ENCODE measurements at regions not wholly inside any gene's neighbourhood (a gene's known extent, or its start where the extent isn't known, plus 50 kb on each side); places are given as distances from the start of the nearest gene placed in this dataset.

- DNase-seq (no peak), ATAC-seq (no peak)
- no peaks in the 10 kb centered on the region for H3K36me3 ChIP-seq
- no peak overlapping the region for H3K4me3 ChIP-seq
- no peaks in the 10 kb centered on the region for H3K9me3 ChIP-seq
- TF ChIP-seq CTCF (IDR thresholded peaks at IDR 0.05), result no peak
- intact Hi-C loops (cut with DNase I), result no loop called here
- no peaks in the 10 kb centered on the region for H3K27me3 ChIP-seq
- H3K4me1 ChIP-seq, result no peaks in the 10 kb centered on the region
- no peak overlapping the region for H3K27ac ChIP-seq
Measured at GRCh38 chr12:105928436-105928835, 210.3 kb downstream of the NUAK1 start.

- intact Hi-C loops (cut with DNase I), result no loop called here
- no peaks in the 10 kb centered on the region for H3K27me3 ChIP-seq
Measured at GRCh38 chr12:105929192-105929591, 209.6 kb downstream of the NUAK1 start.

GRCh38 chr12:105930557-105931503, 207.9 kb downstream of the NUAK1 start:
- DNase-seq (no peak), ATAC-seq (no peak)

More at GRCh38 chr12:105929192-105929591, 209.6 kb downstream of the NUAK1 start:
- DNase-seq (no peak), ATAC-seq (no peak)
- Histone ChIP-seq H3K9me3 (no peaks in the 10 kb centered on the region), H3K4me1 (peaks cover 6% of the 10 kb centered on the region), H3K27ac (no peak overlapping the region), H3K4me3 (no peak overlapping the region), H3K36me3 (no peaks in the 10 kb centered on the region)
- TF ChIP-seq CTCF (IDR thresholded peaks at IDR 0.05), result no peak

GRCh38 chr12:105931762-105932570, 206.8 kb downstream of the NUAK1 start:
- no peak for TF ChIP-seq CTCF (IDR thresholded peaks at IDR 0.05)
- H3K4me3 ChIP-seq, result no peak overlapping the region
- H3K36me3 ChIP-seq, result no peaks in the 10 kb centered on the region
- H3K4me1 ChIP-seq, result peaks cover 17% of the 10 kb centered on the region
- H3K27me3 ChIP-seq, result no peaks in the 10 kb centered on the region
- no peaks in the 10 kb centered on the region for H3K9me3 ChIP-seq
- intact Hi-C loops (cut with DNase I), result no loop called here
- no peak overlapping the region for H3K27ac ChIP-seq
- DNase-seq, result no peak
- ATAC-seq, result no peak

More at GRCh38 chr12:105930557-105931503, 207.9 kb downstream of the NUAK1 start:
- Histone ChIP-seq H3K27me3 (no peaks in the 10 kb centered on the region), H3K4me3 (no peak overlapping the region), H3K36me3 (no peaks in the 10 kb centered on the region), H3K4me1 (peaks cover 17% of the 10 kb centered on the region), H3K27ac (no peak overlapping the region), H3K9me3 (no peaks in the 10 kb centered on the region)
- intact Hi-C loops (cut with DNase I), result no loop called here
- no peak for TF ChIP-seq CTCF (IDR thresholded peaks at IDR 0.05)

GRCh38 chr12:105933671-105934665, 204.8 kb downstream of the NUAK1 start:
- Histone ChIP-seq H3K36me3 (no peaks in the 10 kb centered on the region), H3K27me3 (no peaks in the 10 kb centered on the region), H3K4me3 (no peak overlapping the region), H3K9me3 (no peaks in the 10 kb centered on the region), H3K27ac (no peak overlapping the region), H3K4me1 (peaks cover 17% of the 10 kb centered on the region)
- peak; percentile 35 for ATAC-seq
- intact Hi-C loops (cut with DNase I), result no loop called here
- no peak for DNase-seq
- TF ChIP-seq CTCF (IDR thresholded peaks at IDR 0.05), result no peak
